HG03095 (cell line): ENCODE measurements at regions not wholly inside any gene's neighbourhood (a gene's known extent, or its start where the extent isn't known, plus 50 kb on each side); places are given as distances from the start of the nearest gene placed in this dataset.
A peak's percentile ranks its signal among the peaks of the same experiment; 100 is the strongest.

Source experiments
- ATAC-seq: cut with Tn5 transposase; IDR thresholded peaks from one replicate; pipeline ENCODE4 v1.9.1; 2021; ENCODE audit warnings: moderate library complexity; ENCODE audit not compliant: unreplicated experiment

DNA sequence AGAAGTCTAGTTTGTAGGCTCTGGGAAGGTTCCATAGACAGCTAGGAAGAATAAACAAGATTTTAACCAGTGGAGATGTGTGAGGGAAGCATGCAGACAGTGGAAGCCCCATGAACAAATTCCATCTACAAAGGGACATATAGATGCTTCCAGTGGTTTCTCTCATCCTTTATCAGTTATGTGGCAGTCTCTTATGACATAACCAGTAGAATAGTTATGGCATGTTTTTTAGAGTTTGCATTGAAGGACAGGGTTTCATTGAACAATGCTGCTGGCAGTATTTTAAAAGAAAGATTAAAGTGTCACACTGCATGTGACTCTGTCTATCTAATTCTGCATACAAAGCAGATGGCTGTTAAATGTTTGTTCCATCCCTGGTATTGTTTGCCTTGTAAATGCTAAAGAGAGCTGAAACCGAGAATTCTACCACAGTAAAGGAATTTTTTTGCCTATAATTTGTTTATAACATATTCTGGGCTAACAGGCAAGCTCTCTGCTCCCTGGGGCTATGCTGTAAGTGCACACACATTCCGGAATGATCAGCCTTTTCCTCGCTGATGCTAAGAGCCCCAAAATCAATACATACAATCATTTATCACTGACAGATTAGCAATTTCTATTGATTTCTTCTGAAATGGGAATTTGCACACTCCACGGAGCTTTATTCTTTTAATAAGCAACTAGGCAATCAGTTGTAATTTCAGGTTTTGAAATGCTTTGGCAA, 76.8 kb upstream of the PELI1 start:
- no peak for ATAC-seq

DNA sequence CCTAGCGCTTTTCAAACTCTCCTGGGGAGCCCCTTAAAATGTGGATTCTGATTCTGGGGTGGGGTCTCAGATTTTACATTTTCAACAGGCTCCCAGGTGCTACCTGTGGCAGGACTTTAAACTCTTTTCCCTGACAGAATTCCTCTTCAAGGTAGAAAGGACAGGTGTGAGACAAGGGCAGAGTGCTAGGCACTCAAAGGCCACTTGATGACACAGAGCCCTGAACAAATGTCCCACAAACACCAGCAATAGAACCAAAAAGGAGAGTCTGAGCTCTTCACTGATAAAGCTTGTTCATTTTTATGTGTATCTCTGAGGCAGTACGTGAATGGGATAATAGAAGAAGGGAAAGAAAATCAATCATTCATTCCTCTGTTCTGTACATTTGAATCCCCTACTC, 77.7 kb upstream of the PELI1 start:
- ATAC-seq: no peak

DNA sequence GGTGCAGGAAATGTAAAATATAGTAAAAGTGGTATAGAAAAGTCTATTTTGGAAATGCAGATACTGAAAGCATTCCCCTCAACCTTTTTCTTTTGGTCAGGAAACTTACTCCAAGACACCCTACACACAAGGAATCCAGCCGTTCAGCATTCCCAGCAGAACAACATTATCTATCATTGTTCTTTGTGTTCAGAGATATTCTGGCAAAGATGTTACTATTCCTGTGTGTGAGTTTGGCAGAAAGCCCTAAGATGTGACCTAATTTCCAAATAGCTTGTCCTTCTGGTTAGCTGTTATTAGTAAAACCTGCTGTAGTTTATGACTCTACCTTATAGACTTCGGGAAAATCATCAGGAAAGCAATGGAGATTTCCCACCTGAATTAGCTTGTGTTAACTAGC, 78.1 kb upstream of the PELI1 start:
- ATAC-seq: no peak

GRCh38 chr2:64223055-64223454, 78.8 kb upstream of the PELI1 start:
- no peak for ATAC-seq

DNA sequence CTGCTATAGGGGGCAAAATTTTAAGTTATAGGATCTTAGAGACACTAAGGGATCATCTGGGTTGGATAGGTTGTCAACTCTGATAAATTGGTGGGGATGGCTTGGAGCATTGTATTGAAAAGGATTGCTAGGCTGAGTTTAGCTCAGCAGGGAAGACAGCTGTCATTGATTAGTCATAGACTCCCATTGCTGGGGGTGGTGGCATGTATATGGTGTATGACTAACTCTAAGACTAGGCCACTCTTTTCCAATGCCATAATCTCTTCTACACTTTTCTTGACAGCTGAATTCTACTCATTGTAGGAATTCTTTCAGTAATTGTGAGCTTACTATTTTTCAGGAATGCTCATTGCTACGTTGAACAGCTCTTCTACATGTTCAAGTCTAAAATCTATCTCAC, 81.3 kb upstream of the PELI1 start:
- no peak for ATAC-seq

- no peak for ATAC-seq
Observed at GRCh38 chr2:64226611-64227010, 82.4 kb upstream of the PELI1 start.

DNA sequence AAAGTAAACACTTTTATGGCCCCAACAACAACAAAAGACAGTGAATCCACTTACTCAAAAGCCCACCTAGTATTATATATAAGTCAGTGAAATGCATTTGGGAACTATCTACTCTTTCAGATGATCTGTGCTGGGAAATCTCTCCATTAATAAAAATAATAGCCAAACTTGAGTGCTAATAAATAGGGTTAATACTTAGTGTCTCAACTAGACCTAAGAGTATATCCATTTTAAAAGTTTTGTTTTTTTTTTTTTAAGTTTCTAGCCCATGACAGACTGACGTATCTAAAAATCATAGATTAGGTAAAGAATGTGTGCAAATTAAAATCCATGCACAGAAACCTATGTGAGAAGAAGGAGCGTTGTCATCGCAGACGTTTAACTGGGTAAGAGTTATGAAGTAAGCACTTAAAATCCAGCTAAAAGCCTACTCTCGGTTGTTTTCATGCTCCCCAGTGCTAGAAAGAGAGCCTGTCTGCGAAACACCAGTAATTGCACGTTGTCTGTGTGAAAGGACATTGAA, 83.4 kb upstream of the PELI1 start:
- ATAC-seq: no peak

DNA sequence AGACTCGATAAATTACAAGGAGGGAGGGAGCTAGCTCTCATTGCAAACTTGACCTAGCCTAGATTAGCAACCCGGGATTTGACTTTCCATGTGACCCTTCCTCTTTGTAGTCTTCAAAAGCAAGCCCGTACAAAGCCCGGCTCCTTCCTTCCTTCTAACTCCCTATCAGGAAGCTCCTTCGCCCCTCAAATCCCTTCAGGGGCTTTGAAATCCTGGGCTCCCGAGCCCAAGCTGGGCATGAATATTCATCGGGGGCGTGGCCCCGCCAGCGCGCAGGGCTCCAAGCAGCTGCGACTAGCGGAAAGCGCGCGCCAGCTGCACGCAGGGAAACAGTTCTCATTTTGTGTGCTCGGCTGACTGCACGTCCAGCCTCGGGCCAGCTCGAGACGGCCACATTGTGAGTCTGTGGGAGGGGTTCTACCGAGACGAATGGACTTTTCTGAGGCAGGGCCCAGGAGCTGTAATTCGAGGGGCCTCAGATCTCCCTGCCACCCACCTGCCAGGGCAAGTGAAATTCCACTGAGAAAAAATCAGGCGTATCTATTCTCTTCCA, 84.0 kb upstream of the PELI1 start:
- ATAC-seq: peak; percentile 97

GRCh38 chr2:64228918-64229317, 84.7 kb upstream of the PELI1 start:
- no peak for ATAC-seq

GRCh38 chr2:64230540-64230939, 86.3 kb upstream of the PELI1 start:
- no peak for ATAC-seq

- ATAC-seq: no peak
Observed at GRCh38 chr2:64232266-64232665, 88.0 kb upstream of the PELI1 start.

- no peak for ATAC-seq
Observed at GRCh38 chr2:64233376-64233922, 89.2 kb upstream of the PELI1 start.

DNA sequence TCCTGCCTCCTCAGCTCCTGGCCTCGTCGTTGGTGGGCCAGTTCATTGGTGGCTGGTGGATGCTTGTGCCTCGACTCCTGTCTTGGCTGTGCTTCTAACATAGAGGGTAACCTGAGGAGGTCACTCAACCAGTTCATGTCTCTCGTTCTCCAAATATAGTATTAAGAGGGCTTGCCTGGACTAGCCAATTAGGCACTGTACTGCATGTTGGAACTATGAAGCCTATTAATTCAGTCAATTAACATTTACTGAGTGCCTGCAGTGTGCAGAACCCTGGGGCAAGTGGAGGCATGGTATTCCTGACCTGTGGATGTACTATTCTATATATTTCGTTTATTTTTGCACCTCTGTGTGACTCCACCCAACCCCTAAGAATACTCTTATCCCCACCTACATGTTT, 89.9 kb upstream of the PELI1 start:
- ATAC-seq: no peak

DNA sequence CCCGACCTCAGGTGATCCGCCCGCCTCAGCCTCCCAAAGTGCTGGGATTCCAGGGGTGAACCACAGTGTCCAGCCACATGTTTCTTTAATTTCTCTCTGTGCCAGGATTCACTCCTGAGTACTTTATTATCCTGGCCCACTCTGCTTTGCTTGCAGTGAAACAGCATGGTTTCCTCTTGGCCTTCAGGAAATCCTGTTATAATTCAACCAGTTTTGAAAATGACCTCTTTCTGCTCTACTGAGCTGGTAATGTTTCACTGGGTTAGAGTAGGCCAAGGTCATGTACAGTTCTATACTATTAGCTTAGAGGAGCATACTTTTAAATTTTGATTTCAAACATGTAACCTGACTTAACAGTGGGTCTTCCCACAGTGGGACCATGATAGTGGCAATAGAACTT, 90.6 kb upstream of the PELI1 start:
- no peak for ATAC-seq

- no peak for ATAC-seq
Observed at GRCh38 chr2:64237266-64237665, 93.0 kb upstream of the PELI1 start.

DNA sequence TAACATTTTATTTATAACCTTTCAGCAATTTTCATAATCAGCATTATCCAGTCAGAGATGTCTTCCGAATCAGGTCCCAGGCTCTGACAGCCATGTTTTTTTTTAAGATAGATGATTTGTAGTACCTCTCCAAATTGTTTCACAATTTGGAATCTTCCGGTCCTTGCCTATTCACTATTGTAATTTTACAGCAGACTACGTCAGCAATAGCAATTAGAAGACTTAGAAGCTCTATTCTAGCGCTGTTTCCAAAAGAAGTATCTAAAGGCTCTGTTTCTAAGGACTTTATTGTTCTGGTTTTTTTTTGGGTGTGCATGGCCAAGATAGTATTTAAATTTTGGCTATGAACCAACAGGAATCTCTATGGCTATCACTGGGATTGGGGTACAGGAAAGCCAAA, 94.6 kb upstream of the PELI1 start:
- no peak for ATAC-seq

DNA sequence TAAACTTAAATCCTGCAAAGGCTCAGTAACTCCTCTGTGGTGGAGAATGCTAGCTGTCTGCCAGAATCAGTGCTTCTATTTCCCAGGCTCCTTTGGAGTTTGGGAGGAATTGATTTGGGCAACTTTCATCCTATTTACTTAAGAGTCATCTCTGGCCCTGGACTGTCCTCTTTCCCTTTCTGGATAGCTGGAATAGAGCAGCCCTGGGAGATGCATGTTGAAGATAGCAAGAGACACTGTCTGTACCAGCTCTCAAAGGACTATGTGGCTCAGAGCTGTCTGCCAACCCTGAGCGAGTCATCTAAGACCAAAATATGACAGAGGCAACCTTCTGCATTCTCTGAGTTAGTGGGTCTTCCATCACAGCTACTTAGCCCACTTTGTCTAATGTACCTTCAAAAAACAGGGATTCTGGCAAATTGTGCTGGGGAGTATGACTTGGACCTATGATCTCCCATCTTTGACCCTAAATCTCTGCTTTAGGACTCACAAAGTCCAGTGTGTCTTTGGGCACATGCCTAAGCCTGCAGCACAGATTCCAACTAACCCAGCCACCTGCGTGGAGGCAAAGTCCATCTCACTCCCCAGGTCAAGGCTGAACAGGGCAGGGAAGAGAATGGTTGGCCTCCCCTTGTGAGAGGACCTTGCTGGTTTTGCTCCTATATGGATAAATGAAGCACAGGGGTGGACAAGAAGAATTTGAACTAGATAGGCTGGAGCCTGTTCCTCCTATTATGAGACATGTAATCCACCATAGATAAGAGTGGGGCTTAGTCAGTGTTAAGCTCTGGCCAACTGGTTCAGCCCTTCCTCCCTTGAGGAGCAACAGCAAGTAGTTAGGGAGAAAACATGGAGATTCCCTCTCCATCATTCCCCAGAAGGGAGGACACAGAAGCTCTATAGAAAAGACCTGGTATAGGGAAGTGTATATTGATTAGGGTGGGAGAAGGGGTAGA, 99.1 kb upstream of the PELI1 start:
- ATAC-seq: no peak

DNA sequence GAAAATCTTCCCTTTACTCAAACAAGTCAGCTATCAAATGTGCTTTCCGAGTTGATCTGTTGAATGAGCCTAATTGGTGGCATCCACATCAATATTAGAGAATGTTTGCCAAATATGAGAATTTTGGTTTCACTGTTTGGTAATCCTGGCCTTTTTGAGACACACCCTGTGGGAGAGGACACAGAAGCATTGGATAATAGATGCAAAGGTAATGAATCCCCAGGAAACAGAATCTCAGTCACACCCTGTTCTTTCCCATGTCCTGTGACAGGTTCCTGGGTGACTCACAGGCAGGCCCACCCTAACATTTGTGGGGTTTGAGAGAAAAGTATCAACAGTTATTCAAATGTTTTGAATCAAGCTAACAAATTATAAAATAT, 99.8 kb upstream of the PELI1 start:
- no peak for ATAC-seq

DNA sequence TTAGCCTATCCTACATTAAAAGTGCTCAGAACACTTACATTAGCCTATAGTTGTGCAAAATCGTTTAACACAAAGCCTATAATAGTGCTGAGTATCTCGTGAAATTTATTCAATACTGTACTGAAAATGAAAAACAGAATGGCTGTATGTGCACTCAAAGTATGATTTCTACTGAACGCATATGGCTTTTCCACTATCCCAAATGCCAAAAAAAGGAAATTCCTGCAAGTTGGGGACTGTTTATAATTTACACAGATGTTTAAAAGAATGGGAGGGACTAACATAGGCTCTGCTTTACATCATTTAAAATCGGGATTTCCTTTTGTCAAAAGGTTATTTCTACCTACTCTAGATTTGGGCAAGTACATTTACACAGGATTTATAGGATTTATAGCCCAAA, 101.4 kb upstream of the PELI1 start:
- no peak for ATAC-seq

GRCh38 chr2:64246962-64247361, 102.7 kb upstream of the PELI1 start:
- ATAC-seq: no peak

DNA sequence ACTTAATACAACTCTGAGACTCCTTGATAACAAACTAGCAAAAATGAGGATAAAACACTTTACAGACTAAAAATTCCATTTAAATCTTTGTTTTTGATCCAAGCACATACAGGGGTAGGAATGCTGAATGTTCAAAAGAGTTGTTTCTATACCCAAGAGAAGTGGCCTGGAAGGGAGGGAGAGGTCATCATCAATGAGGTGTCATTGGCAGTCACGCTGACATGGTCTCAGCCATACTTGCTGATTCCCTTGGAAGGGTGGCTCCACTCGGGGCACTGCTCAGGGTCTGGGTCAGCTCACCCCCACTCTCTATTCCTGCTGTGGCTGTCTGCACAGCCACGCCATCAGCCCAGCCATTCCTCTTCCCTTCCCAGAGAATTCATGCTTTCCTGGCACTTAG, 105.2 kb upstream of the PELI1 start:
- no peak for ATAC-seq
